Neutrophil (primary cell): ENCODE measurements at regions not wholly inside any gene's neighbourhood (a gene's known extent, or its start where the extent isn't known, plus 50 kb on each side); places are given as distances from the start of the nearest gene placed in this dataset.

Source experiments
- H3K27ac ChIP-seq: fragments of 200-600 bp; sonication (generic); 2 replicates; pipeline ENCODE4 v1.5.1; 2016; ENCODE audit warnings: mild to moderate bottlenecking, moderate library complexity
- H3K27me3 ChIP-seq: fragments of 200-600 bp; sonication (generic); 2 replicates; pipeline ENCODE4 v1.6.0; 2016; ENCODE audit warnings: mild to moderate bottlenecking
- H3K36me3 ChIP-seq: fragments of 200-600 bp; sonication (generic); 2 replicates; pipeline ENCODE4 v1.5.1; 2017
- H3K4me1 ChIP-seq, 2 experiments: fragments of 200-600 bp in 1 of 2; sonication (generic) in 1 of 2; 1 replicate in 1 of 2; 2 replicates in 1 of 2; pipeline versions ENCODE4 v1.5.1 to v1.6.1; 2013 to 2016; ENCODE audit warnings: low read depth in 1 of 2, low read length in 1 of 2, mild to moderate bottlenecking in 1 of 2, moderate library complexity in 1 of 2; ENCODE audit not compliant: control insufficient read depth in 1 of 2, insufficient read depth in 1 of 2
- H3K4me3 ChIP-seq, 2 experiments: fragments of 200-600 bp in 1 of 2; sonication (generic) in 1 of 2; 1 replicate in 1 of 2; 2 replicates in 1 of 2; pipeline ENCODE4 v1.5.1; 2013 to 2016; ENCODE audit warnings: low read depth in 1 of 2, low read length in 1 of 2, mild to moderate bottlenecking in 1 of 2, moderate library complexity in 1 of 2
- H3K9me3 ChIP-seq: fragments of 200-600 bp; sonication (generic); 2 replicates; pipeline ENCODE4 v1.5.1; 2016
- TF ChIP-seq, protein P1 (sequence below): fragments of 200-600 bp; sonication (generic); IDR thresholded peaks from 2 replicates; pipeline ENCODE4 v1.5.1; 2016; ENCODE audit warnings: antibody characterized with exemption

GRCh38 chr20:5696011-5696559, 54.1 kb upstream of the SHLD1 start:
- Histone ChIP-seq H3K9me3 (no peaks in the 10 kb centered on the region), H3K4me3 (no peak overlapping the region)
- TF ChIP-seq, protein P1, sequence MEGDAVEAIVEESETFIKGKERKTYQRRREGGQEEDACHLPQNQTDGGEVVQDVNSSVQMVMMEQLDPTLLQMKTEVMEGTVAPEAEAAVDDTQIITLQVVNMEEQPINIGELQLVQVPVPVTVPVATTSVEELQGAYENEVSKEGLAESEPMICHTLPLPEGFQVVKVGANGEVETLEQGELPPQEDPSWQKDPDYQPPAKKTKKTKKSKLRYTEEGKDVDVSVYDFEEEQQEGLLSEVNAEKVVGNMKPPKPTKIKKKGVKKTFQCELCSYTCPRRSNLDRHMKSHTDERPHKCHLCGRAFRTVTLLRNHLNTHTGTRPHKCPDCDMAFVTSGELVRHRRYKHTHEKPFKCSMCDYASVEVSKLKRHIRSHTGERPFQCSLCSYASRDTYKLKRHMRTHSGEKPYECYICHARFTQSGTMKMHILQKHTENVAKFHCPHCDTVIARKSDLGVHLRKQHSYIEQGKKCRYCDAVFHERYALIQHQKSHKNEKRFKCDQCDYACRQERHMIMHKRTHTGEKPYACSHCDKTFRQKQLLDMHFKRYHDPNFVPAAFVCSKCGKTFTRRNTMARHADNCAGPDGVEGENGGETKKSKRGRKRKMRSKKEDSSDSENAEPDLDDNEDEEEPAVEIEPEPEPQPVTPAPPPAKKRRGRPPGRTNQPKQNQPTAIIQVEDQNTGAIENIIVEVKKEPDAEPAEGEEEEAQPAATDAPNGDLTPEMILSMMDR = no peak

GRCh38 chr20:5691918-5692618, 58.1 kb upstream of the SHLD1 start:
- no peaks in the 10 kb centered on the region for H3K27me3 ChIP-seq
- no peaks in the 10 kb centered on the region for H3K36me3 ChIP-seq
- H3K27ac ChIP-seq = no peak overlapping the region
- peaks cover 38 to 39% of the 10 kb centered on the region in 2 experiments for H3K4me1 ChIP-seq
- H3K9me3 ChIP-seq = no peaks in the 10 kb centered on the region
- H3K4me3 ChIP-seq = no peak overlapping the region
- TF ChIP-seq, protein P1 = no peak

More at GRCh38 chr20:5696011-5696559, 54.1 kb upstream of the SHLD1 start:
- Histone ChIP-seq H3K27ac (no peak overlapping the region), H3K27me3 (no peaks in the 10 kb centered on the region), H3K4me1 (no peaks in the 10 kb centered on the region), H3K36me3 (no peaks in the 10 kb centered on the region)

DNA sequence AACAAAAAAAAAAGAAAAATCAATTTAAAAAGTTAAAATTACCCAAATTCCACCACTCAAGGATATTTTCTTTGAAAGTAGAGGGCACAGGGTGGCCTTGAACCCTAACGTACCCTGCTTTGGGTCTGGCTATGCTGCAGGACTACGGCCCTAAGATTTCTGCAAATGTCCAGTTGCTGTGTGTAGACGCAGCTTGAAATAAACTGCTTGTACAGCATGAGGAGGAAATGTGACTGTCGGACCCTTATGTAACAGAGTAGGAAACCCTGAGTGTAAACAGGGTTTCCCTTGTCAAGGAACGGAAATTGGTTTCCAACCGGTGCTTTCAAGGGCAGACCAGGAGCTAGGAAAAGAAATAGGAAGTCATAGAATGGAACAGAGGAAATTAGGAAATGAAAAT, 60.7 kb upstream of the SHLD1 start:
- TF ChIP-seq, protein P1 = no peak
- no peaks in the 10 kb centered on the region for H3K36me3 ChIP-seq
- H3K27ac ChIP-seq = peak overlapping the region; percentile 82
- peaks cover 56 to 62% of the 10 kb centered on the region in 2 experiments for H3K4me1 ChIP-seq
- H3K9me3 ChIP-seq = no peaks in the 10 kb centered on the region
- H3K4me3 ChIP-seq = no peak overlapping the region
- H3K27me3 ChIP-seq = no peaks in the 10 kb centered on the region

DNA sequence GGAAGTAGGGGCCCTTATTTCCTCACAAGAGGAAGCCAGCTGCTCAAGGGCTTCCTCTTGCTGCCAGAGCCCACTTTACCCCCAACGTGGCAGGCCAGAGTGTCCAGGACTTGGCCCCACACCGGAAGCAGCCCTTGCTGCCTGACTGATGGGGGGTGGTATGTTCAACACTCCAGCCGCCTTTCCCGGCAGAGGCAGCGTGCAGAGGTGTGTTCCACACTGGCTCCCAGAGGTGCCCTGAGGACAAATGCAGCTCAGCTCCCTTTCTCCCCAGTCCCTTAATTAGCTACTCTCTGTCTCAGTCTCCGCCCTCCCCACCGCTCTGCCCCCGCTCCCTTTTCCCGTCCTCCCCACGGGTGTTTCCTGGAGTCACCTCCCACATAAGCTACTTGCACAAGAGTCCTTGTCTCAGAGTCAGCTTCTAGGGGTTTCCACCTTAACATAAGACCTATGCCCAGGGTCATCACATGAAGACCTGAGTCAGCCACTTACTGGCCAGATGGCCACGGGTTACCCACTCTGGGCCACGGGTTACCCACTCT, 61.7 kb upstream of the SHLD1 start:
- H3K4me1 ChIP-seq = peaks cover 56 to 62% of the 10 kb centered on the region in 2 experiments
- H3K9me3 ChIP-seq = no peaks in the 10 kb centered on the region
- peak overlapping the region; percentile 82 for H3K27ac ChIP-seq
- peak overlapping the region; percentile 9 to 31 for H3K4me3 ChIP-seq
- TF ChIP-seq, protein P1 = no peak
- no peaks in the 10 kb centered on the region for H3K36me3 ChIP-seq
- H3K27me3 ChIP-seq = no peaks in the 10 kb centered on the region

DNA sequence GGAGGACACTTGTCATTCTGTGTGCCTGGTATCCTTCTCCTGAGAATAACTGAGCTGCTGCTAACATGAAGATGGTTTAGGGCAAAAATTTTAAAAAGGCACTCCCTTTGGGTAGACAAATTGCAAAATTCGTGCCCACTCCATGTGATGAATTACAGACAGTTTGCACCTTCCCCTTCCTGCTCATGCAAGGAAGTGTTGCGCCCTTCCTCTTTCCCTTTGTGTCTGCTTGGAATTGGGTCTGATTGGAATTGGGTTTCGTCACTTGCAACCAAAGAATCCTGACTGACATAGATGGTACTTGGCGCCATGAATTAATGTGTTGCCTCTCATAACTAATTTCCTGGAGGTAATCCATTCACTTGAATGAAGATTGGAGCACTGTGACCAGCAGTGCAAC, 62.3 kb upstream of the SHLD1 start:
- TF ChIP-seq, protein P1 = no peak
- Histone ChIP-seq H3K27me3 (no peaks in the 10 kb centered on the region), H3K4me3 (peak overlapping the region; percentile 9 to 31), H3K27ac (peak overlapping the region; percentile 82), H3K36me3 (no peaks in the 10 kb centered on the region), H3K9me3 (no peaks in the 10 kb centered on the region), H3K4me1 (peaks cover 59 to 66% of the 10 kb centered on the region in 2 experiments)
